Neural progenitor cell (in vitro differentiated cells): ENCODE measurements at regions not wholly inside any gene's neighbourhood (a gene's known extent, or its start where the extent isn't known, plus 50 kb on each side); places are given as distances from the start of the nearest gene placed in this dataset.
"Not testable (repeated sequence)": the region's sequence is repeated elsewhere in the genome, so short reads cannot be mapped to it uniquely, and the experiment has no call there.

ENCODE experiments used
- DNase-seq: peaks from one replicate; pipeline ENCODE4 v3.0.0-alpha.2; 2016; ENCODE audit warnings: low spot score
- H2AFZ ChIP-seq: fragments of 200-600 bp; sonication (generic); replicated peaks from 2 replicates; pipeline ENCODE4 v1.6.1; 2016; ENCODE audit warnings: antibody characterized with exemption
- H3F3A ChIP-seq: fragments of 200-600 bp; sonication (generic); 2 replicates; pipeline ENCODE4 v1.6.1; 2016; ENCODE audit warnings: antibody characterized with exemption, low read depth
- H3K27ac ChIP-seq: fragments of 200-600 bp; sonication (generic); 2 replicates; pipeline ENCODE4 v1.5.1; 2016; ENCODE audit warnings: mild to moderate bottlenecking
- H3K27me3 ChIP-seq: fragments of 200-600 bp; sonication (generic); 2 replicates; pipeline ENCODE4 v1.6.1; 2016; ENCODE audit warnings: mild to moderate bottlenecking, moderate library complexity
- H3K36me3 ChIP-seq: fragments of 200-600 bp; sonication (generic); 2 replicates; pipeline ENCODE4 v1.5.1; 2016
- H3K4me1 ChIP-seq: fragments of 200-600 bp; sonication (generic); 2 replicates; pipeline ENCODE4 v1.6.1; 2016; ENCODE audit warnings: mixed run types
- H3K4me2 ChIP-seq: fragments of 200-600 bp; sonication (generic); 2 replicates; pipeline ENCODE4 v1.6.1; 2016
- H3K4me3 ChIP-seq: fragments of 200-600 bp; sonication (generic); 2 replicates; pipeline ENCODE4 v1.5.1; 2016
- H3K79me2 ChIP-seq: fragments of 200-600 bp; sonication (generic); 2 replicates; pipeline ENCODE4 v1.6.1; 2016; ENCODE audit warnings: low read depth
- H3K9ac ChIP-seq: fragments of 200-600 bp; sonication (generic); 2 replicates; pipeline ENCODE4 v1.6.1; 2016
- H3K9me3 ChIP-seq: fragments of 200-600 bp; sonication (generic); 2 replicates; pipeline ENCODE4 v1.5.1; 2016; ENCODE audit warnings: low read depth
- H4K20me1 ChIP-seq: fragments of 200-600 bp; sonication (generic); 2 replicates; pipeline ENCODE4 v1.6.1; 2016; ENCODE audit warnings: low read depth
- H3K27ac Mint-ChIP-seq: 3 replicates; pipeline ENCODE4 v1.8.0; 2021; ENCODE audit warnings: mixed read lengths
- H3K27me3 Mint-ChIP-seq: 2 replicates; pipeline ENCODE4 v1.8.0; 2022; ENCODE audit warnings: low read depth, mild to moderate bottlenecking, inconsistent platforms, moderate library complexity, mixed read lengths; ENCODE audit not compliant: insufficient read depth
- H3K36me3 Mint-ChIP-seq: 3 replicates; pipeline ENCODE4 v1.8.0; 2021; ENCODE audit warnings: mixed read lengths
- H3K4me1 Mint-ChIP-seq: 3 replicates; pipeline ENCODE4 v1.8.0; 2021; ENCODE audit warnings: mixed read lengths
- H3K4me3 Mint-ChIP-seq: 3 replicates; pipeline ENCODE4 v1.8.0; 2021; ENCODE audit warnings: mild to moderate bottlenecking, moderate library complexity, mixed read lengths
- H3K9me3 Mint-ChIP-seq: 3 replicates; pipeline ENCODE4 v1.8.0; 2020; ENCODE audit warnings: mixed read lengths
- CTCF ChIP-seq: fragments of 200-600 bp; sonication (generic); IDR thresholded peaks from 2 replicates; pipeline ENCODE4 v1.5.1; 2017; ENCODE audit warnings: antibody characterized with exemption, mild to moderate bottlenecking
- EZH2 ChIP-seq: fragments of 200-600 bp; sonication (generic); IDR thresholded peaks from 2 replicates; pipeline ENCODE4 v1.6.1; 2017; ENCODE audit warnings: antibody characterized with exemption, mild to moderate bottlenecking, moderate library complexity
- EZH2phosphoT487 ChIP-seq: fragments of 200-600 bp; sonication (generic); IDR thresholded peaks from 2 replicates; pipeline ENCODE4 v1.6.1; 2017; ENCODE audit warnings: antibody characterized with exemption

DNA sequence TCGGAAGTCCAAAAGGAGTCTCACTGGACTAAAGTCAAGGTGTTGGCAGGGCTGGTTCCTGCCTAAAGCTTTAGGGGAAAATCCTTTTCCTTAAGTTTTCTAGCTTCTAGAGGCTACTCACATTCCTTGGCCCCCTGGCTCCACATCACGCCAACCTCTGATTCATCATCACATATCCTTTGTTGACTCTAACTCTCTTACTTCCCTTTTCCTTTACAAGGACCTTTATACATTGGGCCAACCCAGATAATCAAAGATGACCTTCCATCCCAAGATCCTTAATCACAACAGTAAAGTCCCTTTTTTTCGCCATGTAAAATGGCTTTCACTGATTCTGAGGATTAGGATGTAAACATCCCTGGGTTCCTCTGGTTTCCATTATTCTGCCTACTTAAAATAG, 146.4 kb upstream of the DCAF8L1 start:
- Histone ChIP-seq H3K9me3 (peaks cover 3% of the 10 kb centered on the region), H3K79me2 (no peaks in the 10 kb centered on the region), H2AFZ (no peak overlapping the region), H4K20me1 (no peaks in the 10 kb centered on the region), H3K4me1 (peaks cover 19% of the 10 kb centered on the region), H3K27me3 (peaks cover 19% of the 10 kb centered on the region), H3F3A (no peaks in the 10 kb centered on the region), H3K9ac (no peak overlapping the region), H3K4me3 (no peak overlapping the region), H3K36me3 (no peaks in the 10 kb centered on the region), H3K4me2 (no peak overlapping the region), H3K27ac (no peak overlapping the region)
- Mint-ChIP-seq H3K9me3 (peaks cover 2% of the 10 kb centered on the region), H3K27ac (no peak overlapping the region), H3K4me3 (no peak overlapping the region), H3K4me1 (no peaks in the 10 kb centered on the region), H3K27me3 (no peaks in the 10 kb centered on the region), H3K36me3 (no peaks in the 10 kb centered on the region)
- TF ChIP-seq EZH2phosphoT487 = no peak
- TF ChIP-seq EZH2 = no peak
- TF ChIP-seq CTCF = no peak
- DNase-seq = no peak

GRCh38 chrX:28126886-28127285, 145.6 kb upstream of the DCAF8L1 start:
- peak overlapping the region; percentile 10 for H3K4me2 ChIP-seq
- DNase-seq = peak; percentile 49
- H3K9ac ChIP-seq = no peak overlapping the region
- Mint-ChIP-seq H3K4me1 (no peaks in the 10 kb centered on the region), H3K4me3 (no peak overlapping the region), H3K27ac (no peak overlapping the region), H3K36me3 (no peaks in the 10 kb centered on the region), H3K9me3 (peaks cover 2% of the 10 kb centered on the region), H3K27me3 (no peaks in the 10 kb centered on the region)
- H3K4me3 ChIP-seq = no peak overlapping the region
- no peak overlapping the region for H2AFZ ChIP-seq
- no peaks in the 10 kb centered on the region for H3F3A ChIP-seq
- H3K27ac ChIP-seq = no peak overlapping the region
- peaks cover 3% of the 10 kb centered on the region for H3K9me3 ChIP-seq
- no peaks in the 10 kb centered on the region for H3K36me3 ChIP-seq
- no peaks in the 10 kb centered on the region for H3K79me2 ChIP-seq
- peaks cover 19% of the 10 kb centered on the region for H3K27me3 ChIP-seq
- no peak for TF ChIP-seq EZH2phosphoT487
- TF ChIP-seq EZH2 = no peak
- no peak for TF ChIP-seq CTCF
- peaks cover 19% of the 10 kb centered on the region for H3K4me1 ChIP-seq
- H4K20me1 ChIP-seq = no peaks in the 10 kb centered on the region

- DNase-seq = no peak
- no peaks in the 10 kb centered on the region for H3K4me1 Mint-ChIP-seq
- peaks cover 3% of the 10 kb centered on the region for H3K9me3 ChIP-seq
- peaks cover 19% of the 10 kb centered on the region for H3K27me3 ChIP-seq
- H3K4me2 ChIP-seq = no peak overlapping the region
- H3K36me3 Mint-ChIP-seq = no peaks in the 10 kb centered on the region
- H3K27me3 Mint-ChIP-seq = no peaks in the 10 kb centered on the region
- H3K27ac ChIP-seq = no peak overlapping the region
- peaks cover 19% of the 10 kb centered on the region for H3K4me1 ChIP-seq
- no peak overlapping the region for H3K9ac ChIP-seq
- no peak overlapping the region for H3K4me3 ChIP-seq
- H3F3A ChIP-seq = no peaks in the 10 kb centered on the region
- H3K36me3 ChIP-seq = no peaks in the 10 kb centered on the region
- H3K79me2 ChIP-seq = no peaks in the 10 kb centered on the region
- peaks cover 2% of the 10 kb centered on the region for H3K9me3 Mint-ChIP-seq
- no peak overlapping the region for H3K4me3 Mint-ChIP-seq
- TF ChIP-seq EZH2 = no peak
- no peak for TF ChIP-seq EZH2phosphoT487
- no peak for TF ChIP-seq CTCF
- H4K20me1 ChIP-seq = no peaks in the 10 kb centered on the region
- no peak overlapping the region for H3K27ac Mint-ChIP-seq
- no peak overlapping the region for H2AFZ ChIP-seq
Observed at GRCh38 chrX:28124416-28124815, 143.2 kb upstream of the DCAF8L1 start.

GRCh38 chrX:28120580-28121245, 139.5 kb upstream of the DCAF8L1 start:
- not testable (repeated sequence) for H3K9ac ChIP-seq, H3K4me3 ChIP-seq, H3K4me2 ChIP-seq, H3K4me1 Mint-ChIP-seq, H3K27ac Mint-ChIP-seq, H3K9me3 ChIP-seq, H3K79me2 ChIP-seq, H2AFZ ChIP-seq, H3K27ac ChIP-seq, H4K20me1 ChIP-seq, H3K36me3 Mint-ChIP-seq, H3K9me3 Mint-ChIP-seq, H3K27me3 Mint-ChIP-seq, H3K4me3 Mint-ChIP-seq, H3K36me3 ChIP-seq, H3F3A ChIP-seq, DNase-seq
- peaks cover 15% of the 10 kb centered on the region for H3K4me1 ChIP-seq
- H3K27me3 ChIP-seq = peaks cover 15% of the 10 kb centered on the region
